ENCODE measurements at regions not wholly inside any gene's neighbourhood (a gene's known extent, or its start where the extent isn't known, plus 50 kb on each side); places are given as distances from the start of the nearest gene placed in this dataset.

DNA sequence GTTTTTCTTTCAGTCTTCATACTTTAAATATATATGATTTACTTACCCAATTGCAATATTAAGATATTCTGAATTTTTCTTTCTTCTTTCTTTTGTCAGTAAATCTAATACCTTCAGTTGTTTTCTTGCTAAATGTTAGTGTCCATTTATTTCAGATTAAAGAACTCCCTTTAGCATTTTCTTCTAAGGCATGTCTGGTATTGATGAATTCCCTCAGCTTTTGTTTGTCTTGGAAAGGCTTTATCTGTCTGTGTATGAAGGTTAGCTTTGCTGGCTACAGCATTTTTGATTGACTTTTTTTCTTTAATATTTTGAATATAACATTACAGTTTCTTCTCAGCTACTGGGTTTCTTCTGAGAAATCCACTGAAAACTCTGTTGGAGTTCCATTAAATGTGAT, 64.0 kb upstream of the PLSCR4 start:
- DNase-seq (no peak), ATAC-seq (no peak)
- H3K27ac ChIP-seq: no peak overlapping the region
- H3K9me3 ChIP-seq: no peaks in the 10 kb centered on the region
- no peak overlapping the region for H3K4me3 ChIP-seq
- no peaks in the 10 kb centered on the region for H3K36me3 ChIP-seq
- intact Hi-C loops (cut with DNase I): no loop called here
- TF ChIP-seq CTCF (IDR thresholded peaks at IDR 0.05): no peak
- no peaks in the 10 kb centered on the region for H3K4me1 ChIP-seq
- no peaks in the 10 kb centered on the region for H3K27me3 ChIP-seq

- TF ChIP-seq CTCF (IDR thresholded peaks at IDR 0.05): no peak
- Histone ChIP-seq H3K36me3 (no peaks in the 10 kb centered on the region), H3K9me3 (no peaks in the 10 kb centered on the region), H3K27ac (no peak overlapping the region), H3K4me3 (no peak overlapping the region), H3K27me3 (no peaks in the 10 kb centered on the region), H3K4me1 (no peaks in the 10 kb centered on the region)
- intact Hi-C loops (cut with DNase I): no loop called here
- DNase-seq (no peak), ATAC-seq (peak; percentile 65)
Measured at GRCh38 chr3:146313746-146314111, 62.8 kb upstream of the PLSCR4 start.

DNA sequence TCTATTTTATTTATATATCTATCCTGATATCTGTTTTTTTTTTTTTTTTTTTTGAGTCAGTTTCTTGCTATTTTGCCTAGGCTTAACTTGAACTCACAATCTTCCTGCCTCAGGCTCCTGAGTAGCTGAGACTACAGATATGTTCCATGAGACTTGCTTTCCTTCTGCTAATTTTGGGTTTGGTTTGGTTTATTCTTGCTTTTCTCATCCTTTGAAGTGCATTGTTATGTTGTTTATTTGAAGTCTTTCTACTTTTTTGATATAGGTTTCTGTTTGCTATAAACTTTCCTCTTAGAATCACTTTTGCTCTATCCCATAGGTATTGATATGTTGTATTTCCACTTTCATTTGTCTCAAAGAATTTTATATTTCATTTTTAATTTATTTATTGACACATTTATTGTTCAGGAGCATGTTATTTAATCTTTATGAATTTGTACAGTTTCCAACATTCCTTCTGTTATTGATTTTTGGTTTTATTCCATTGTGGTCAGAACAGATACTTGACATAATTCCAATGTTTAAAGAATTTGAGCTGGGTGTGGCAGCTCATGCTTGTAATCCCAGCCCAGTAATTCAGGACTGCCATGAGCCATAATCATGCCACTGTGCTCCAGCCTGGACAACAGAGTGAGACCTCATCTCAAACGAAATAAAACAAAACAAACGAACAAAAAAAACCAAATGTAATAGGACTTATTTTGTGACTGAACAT, 62.3 kb upstream of the PLSCR4 start:
- Histone ChIP-seq H3K36me3 (no peaks in the 10 kb centered on the region), H3K9me3 (no peaks in the 10 kb centered on the region), H3K27ac (no peak overlapping the region), H3K4me1 (no peaks in the 10 kb centered on the region), H3K27me3 (no peaks in the 10 kb centered on the region), H3K4me3 (no peak overlapping the region)
- DNase-seq (no peak), ATAC-seq (peak; percentile 52)
- TF ChIP-seq CTCF (IDR thresholded peaks at IDR 0.05): no peak
- intact Hi-C loops (cut with DNase I): no loop called here

GRCh38 chr3:146308682-146309081, 57.8 kb upstream of the PLSCR4 start:
- H3K36me3 ChIP-seq: no peaks in the 10 kb centered on the region
- no peaks in the 10 kb centered on the region for H3K27me3 ChIP-seq
- H3K27ac ChIP-seq: peak overlapping the region; percentile 16 to 56
- intact Hi-C loops (cut with DNase I): no loop called here
- peaks cover 0 to 4% of the 10 kb centered on the region in 2 donors for H3K4me1 ChIP-seq
- no peak for TF ChIP-seq CTCF (IDR thresholded peaks at IDR 0.05)
- H3K9me3 ChIP-seq: no peaks in the 10 kb centered on the region
- ATAC-seq: peak; percentile 27
- DNase-seq: peak in 2 of 4 donors; percentile 63 to 69
- no peak overlapping the region for H3K4me3 ChIP-seq

GRCh38 chr3:146308222-146308621, 57.3 kb upstream of the PLSCR4 start:
- no peak for TF ChIP-seq CTCF (IDR thresholded peaks at IDR 0.05)
- Histone ChIP-seq H3K36me3 (no peaks in the 10 kb centered on the region), H3K4me3 (no peak overlapping the region), H3K9me3 (no peaks in the 10 kb centered on the region), H3K4me1 (peaks cover 0 to 4% of the 10 kb centered on the region in 2 donors), H3K27me3 (no peaks in the 10 kb centered on the region), H3K27ac (peak overlapping the region; percentile 16 to 56)
- peak; percentile 68 for ATAC-seq
- intact Hi-C loops (cut with DNase I): no loop called here
- DNase-seq: no peak
